RPMI8226 (cell line): ENCODE measurements at regions not wholly inside any gene's neighbourhood (a gene's known extent, or its start where the extent isn't known, plus 50 kb on each side); places are given as distances from the start of the nearest gene placed in this dataset.
"Not testable (repeated sequence)": the region's sequence is repeated elsewhere in the genome, so short reads cannot be mapped to it uniquely, and the experiment has no call there.

Source experiments
- DNase-seq: peaks from one replicate; pipeline ENCODE4 v3.0.0-alpha.2; 2015

DNA sequence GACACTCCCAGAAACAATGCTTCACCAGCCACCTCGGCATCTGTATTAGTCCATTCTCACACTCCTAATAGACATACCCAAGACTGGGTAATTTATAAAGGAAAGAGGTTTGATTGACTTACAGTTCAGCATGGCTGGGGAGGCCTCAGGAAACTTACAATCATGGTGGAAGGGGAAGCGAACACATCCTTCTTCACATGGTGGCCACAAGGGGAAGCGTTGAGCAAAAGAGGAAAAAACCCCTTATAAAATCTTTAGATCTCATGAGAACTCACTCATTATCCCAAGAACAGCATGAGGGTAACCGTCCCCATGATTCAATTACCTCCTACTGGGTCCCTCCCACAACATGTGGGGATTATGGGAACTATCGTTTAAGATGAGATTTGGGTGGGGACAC is 140.9 kb downstream of the LIG4 start:
- not testable (repeated sequence) for DNase-seq

DNA sequence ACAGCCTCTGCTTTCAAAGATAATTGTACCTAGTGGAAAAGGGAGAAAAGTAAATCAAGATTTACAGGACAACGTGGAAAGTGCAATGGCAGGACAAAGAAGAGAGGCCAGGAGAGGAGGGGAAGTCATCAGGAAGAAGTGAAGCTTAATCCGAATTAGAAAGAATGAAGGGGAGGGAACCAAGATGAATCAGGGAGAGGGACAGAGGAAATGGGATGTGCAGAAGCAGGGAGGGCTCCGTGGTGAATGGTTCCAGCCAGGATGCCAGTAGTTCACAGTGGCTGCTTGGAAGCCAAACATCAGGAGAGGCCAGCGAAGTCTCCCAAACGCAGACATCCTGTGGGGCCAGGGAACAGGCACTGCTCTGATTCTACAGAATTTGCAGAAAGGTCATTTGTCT is 144.4 kb downstream of the LIG4 start:
- no peak for DNase-seq

DNA sequence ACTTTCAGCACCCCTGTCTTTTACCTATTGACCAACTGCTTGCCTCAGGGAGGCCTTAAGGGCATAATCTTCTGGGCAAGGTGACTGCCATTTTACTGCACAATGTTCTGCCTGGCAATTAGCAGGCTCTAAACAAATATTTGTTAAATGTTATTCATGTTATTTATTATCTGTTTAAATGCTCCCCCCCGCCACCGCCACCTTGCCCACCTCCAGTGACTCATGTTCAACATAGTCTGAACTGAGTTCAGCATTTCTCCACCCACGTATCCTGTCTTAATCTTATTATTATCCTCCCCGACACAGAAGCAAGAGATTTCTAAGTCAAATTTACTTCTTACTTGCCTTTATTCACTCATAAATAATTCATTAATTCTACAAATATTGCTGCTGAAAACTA is 144.8 kb downstream of the LIG4 start:
- DNase-seq, result no peak

DNA sequence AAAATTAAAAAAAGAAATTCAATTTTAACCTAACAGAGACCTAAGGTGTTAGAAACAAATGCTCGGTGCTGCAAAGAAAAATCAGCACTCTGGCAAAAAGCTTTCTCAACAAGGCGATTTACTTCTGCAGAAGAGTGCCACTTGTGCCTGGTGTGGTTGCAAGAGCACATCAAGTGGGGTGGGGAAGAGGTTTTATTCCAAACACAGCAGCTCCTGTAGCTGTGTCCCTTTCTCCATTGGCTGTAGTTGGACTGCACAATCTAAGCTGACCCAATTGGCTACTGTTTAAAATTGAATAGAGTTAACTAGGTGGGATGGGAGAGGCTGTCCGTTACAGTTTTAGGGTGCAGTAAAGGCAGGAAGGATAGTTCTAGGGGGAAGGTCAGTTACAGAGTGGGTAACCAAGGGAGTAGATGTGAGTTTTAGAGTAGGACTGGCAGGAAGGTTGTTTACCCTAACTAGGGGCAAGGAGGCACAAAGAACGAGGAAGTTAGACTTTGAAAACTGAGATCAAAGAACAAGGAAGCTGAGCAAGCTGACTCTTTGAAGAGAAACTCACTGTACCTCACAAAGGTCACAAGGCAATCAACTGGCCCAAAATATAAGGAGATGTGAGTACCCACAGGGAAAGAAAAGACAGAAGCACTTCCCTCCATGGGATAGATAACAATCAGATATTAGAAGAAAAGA is 145.7 kb downstream of the LIG4 start:
- DNase-seq, result no peak

DNA sequence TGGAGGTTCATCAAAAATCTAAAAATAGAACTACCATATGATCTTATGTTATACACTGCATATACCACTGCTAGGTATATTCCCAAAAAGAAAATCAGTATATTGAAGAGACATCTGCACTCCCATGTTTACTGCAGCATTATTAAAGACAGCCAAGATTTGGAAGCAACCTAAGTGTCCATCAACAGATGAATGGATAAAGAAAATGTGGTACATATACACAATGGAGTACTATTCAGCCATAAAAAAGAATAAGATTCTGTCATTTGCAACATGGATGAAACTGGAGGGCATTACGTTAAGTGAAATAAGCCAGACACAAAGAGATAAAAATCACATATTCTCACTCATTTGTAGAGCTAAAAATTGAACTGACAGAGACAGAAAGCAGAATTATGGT is 151.0 kb downstream of the LIG4 start:
- not testable (repeated sequence) for DNase-seq

DNA sequence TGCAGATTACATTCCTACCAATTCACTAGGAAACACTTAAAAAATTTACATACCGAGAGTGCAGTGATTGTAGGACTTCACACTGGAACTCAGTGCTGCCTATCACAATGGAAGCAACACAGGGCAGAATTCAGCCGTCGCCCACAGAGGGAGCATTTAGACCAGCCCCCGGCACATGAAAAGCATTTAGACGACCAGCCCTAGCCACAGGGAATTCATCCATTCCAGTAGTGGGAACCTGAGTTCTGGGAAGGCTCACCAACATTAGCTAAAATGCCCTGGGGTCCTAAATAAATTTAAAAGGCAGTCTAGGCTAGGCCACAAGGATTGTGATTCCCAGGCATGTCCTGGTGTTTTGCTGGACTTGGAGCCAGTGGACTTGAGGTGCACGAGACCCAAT is 155.2 kb downstream of the LIG4 start:
- no peak for DNase-seq

DNA sequence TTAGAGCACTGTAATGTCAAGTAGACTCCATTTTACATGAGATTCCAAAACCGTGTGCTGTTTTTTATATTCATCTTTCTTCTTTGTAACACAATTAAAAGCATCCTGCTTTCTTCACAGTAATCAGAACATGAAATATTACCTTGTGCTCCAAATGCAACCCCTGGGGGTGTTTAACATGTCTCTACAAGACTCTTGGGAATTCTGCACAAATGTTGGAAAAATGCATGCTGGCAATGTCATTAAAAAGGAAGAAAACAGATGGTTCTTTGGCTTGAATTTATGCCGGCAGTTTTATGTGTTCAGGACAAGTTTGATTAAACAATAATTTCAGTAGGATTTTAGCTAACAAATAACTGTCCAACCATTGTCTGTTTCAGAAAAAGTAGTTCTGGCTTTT is 159.1 kb downstream of the LIG4 start:
- no peak for DNase-seq

DNA sequence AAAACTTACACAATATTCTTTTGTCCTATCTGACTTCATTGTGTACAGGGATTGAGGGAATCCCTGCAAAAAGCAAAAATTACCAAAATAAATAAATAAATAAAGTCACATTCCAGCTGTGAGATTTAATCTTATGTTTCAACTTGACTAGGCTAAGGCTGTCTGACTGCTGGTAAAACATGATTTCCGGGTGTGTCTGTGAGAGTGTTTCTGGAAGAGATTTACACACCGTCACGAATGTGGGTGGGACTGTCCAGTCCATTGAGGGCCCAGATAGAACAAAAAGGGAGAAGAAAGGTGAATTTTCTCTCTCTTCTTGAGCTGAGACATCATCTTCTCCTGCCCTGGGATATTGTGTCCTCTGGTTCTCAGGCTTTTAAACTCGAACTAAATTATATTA is 166.1 kb downstream of the LIG4 start:
- DNase-seq, result no peak

DNA sequence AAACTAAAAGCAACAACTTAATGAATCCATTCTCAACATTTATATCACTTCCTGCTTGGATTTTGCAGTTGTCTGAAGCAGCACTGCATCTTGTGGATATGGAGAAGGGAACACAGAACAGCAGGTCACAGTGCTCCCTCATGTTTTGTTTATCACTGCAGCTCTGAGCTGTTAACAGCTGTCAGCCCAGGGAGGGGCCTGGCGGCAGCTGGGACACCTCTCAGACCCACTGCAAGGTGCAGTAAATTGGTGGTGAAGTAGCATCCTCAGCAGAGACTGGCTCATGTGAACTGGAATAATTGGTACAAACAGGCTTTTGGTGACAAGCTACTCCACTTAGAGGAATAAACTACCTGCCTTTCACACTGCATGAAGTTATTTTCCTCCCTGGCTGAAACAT is 170.4 kb downstream of the LIG4 start:
- DNase-seq, result no peak

DNA sequence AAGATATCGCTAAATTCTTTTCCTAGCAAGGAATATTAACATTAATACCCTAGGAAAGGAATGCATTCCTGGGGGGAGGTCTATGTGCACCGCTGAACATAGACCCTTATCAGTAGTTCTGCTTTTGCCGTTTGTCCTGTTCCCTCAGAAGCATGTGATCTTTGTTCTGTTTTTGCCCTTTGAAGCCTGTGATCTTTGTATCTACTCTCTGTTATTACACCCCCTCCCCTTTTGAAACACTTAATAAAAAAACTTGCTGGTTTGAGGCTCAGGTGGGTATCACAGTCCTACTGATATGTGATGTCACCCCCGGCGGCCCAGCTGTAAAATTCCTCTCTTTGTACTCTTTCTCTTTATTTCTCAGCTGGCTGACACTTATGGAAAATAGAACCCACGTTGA is 172.5 kb downstream of the LIG4 start:
- not testable (repeated sequence) for DNase-seq

DNA sequence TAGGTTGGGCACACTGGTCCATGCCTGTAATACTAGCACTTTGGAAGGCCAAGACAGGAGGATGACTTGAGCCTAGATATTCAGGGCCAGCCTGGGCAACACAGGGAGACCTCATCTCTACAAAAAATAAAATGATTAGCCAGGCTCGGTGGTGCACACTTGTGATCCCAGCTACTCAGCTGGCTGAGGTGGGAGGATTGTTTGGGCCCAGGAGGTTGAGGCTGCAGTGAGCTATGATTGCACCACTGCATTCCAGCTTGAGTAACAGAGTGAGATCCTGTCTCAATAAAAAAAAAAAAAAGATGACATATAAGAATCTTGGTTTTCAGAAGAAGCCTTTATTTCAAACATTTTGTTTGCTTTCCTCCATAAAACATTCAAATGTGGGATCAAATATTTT is 178.0 kb downstream of the LIG4 start:
- no peak for DNase-seq

DNA sequence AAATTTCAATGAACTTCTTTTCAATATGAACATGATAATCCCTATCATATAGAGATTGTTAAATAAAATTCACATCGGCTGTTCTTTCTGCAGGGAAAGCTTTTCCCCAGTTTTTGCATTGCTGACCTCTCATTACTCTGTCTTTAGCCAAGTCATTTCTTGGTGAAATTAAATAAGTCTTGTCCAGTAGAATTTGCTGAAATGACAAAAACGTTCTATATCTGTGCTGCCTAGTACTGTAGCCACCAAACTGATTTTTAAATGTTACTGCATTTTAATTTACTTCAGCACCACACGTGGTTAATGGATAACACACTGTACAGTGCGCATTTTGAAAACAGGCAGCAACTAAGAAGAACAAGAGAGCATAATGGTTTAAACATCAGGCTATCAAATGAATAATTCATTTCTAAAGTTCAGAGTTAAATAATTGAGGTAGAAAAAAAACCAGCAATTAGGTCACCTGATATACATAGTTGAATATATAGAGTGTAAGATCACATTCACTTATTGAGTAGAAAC is 178.9 kb downstream of the LIG4 start:
- DNase-seq, result no peak

DNA sequence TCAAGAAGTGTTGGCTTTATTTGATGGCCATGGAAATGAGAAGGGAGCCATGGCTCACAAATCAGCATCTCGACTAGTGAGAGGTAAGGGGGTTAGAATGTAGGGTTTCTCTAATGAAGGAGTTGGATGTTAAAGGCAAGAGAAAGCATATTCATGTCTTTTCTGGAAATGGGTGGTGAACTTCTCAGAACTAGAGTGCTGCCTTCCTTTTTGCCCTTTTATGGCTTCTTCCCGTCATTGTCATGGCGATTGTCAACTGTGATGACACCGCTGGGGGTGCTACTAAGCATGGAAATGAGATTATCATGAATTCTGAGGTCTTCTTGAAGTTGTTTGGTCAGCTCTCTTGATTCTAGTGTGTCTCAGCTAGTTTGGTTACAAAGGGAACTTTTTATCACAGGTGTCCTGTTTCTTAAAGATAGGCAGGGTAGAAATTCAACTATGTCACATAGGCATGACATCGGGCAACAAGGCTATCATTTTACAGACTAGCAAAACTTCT is 180.4 kb downstream of the LIG4 start:
- no peak for DNase-seq

DNA sequence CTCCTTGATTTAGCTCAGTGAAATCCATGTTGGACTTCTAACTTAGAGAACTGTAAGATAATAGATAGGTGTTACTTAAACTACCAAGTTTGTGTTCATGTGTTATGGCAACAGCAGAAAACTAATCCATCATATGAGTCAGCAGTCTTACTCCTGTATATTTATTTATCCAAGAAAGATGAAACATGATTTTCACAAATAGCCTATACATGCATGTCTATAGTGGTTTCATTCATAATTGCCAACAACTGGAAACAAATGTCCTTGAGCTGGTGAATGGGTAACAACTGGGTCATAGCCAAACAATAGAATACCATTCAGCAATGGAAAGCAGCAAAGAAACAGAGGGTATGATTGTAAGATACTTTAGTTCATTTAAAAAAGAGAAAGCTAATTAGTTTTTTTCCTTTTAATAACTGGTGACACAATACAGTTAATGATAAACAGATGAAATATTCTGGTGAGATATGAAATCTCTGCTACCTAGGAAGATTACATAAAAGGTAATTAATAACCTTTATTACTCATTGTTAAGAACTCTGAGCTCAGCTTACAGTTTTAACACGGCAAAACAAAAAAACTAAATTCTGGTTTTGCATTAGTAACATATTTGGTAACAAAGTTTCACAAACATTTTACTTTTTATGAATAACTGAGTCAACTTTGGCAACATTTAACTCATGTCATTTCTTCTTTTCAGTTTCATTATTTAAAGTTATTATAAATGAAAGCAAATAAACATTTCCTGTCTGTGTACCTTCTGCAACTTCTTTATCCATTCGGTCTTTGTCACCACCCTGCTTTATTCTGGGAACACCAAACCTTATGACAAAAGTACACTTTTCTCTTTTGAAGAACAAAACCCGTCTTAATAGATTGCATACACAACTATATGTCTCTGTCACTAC is 181.3 kb downstream of the LIG4 start:
- DNase-seq, result no peak

DNA sequence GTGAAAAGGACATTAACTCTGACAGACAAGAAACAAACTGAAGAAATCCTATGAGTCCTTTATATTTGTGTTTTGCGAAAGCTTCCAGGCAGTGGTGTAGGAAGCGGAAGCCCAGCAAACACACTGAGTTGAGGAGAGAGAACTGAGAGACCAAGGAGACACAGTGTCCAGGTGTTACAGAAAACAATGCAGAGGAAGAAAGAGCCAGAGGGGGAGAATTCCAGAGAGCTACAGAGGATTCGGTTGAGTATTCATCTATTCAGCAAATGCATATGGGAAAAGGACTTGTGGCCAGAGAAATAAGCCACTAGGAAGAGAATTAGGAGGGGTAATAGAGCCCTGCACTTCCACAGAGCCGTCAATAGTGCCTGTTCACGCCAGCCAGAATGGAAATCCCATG is 183.5 kb downstream of the LIG4 start:
- DNase-seq, result no peak

DNA sequence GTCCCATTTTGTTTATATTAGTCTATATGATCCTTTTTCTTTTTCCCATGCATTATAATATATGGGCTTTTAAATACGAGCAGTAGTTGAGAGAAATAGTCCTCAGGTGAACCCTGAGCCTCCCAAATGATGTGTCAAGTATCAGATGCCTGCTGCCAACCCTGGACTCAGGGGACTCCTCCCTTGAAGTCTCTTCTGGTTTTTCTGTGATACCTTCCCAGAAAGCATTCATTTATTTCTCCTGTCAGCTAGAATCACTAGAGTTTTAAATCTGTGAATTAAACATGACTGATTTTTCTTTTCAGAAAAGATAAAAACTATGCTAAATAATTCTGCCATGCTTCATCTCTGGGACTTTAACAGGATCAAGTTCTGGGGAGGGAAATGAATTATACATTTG is 184.6 kb downstream of the LIG4 start:
- no peak for DNase-seq

DNA sequence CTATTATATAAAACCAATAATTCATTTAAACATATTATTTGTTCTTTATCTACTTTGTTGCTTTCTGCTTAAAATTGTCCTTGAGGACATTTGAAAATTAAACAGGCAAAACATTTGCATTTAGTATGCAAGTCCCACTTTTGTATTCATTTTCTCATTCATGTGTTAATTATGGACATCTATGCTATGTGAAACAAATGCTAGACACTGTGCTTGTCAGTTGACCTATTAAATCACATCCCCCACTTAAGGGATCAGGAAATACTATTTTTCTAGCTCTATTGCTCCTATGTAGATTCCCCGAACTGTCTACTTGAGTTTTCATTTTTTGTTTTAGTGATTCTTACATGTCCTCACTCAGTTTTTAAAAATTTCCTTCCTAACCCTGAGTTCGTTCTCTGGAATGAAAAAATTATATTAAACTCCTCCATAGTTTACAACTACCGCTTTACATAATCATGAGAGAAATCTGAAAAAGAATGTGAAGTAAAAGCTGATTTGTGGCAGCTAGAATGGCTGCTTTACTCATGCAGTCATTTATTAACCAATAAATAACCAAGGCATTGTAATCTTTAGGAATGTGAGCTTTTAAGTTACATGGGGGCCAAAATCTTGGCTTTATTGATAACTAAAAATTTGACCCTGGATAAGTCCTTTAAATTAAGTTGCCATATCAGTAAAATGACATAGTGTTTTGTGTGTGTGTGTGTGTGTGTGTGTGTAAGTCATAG is 188.5 kb downstream of the LIG4 start:
- DNase-seq, result no peak

DNA sequence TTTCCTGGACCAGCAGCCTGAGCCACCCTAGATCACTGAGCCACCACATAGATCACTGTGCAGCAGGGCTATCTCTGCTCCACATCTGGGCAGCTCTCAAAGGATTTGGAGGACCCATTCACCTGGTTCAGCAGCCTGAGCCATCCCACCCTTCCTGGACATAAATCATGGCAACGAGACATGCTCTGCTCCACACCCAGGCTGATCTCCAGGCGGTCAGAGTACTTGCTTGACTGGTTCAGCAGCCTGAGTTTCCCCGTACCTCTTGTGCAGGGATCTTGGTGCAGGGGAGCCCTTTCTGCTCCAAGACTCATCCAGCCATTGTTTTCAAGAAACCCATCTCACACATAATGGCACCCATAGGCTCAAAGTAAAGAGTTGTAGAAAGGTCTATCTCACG is 195.3 kb downstream of the LIG4 start:
- DNase-seq, result no peak

DNA sequence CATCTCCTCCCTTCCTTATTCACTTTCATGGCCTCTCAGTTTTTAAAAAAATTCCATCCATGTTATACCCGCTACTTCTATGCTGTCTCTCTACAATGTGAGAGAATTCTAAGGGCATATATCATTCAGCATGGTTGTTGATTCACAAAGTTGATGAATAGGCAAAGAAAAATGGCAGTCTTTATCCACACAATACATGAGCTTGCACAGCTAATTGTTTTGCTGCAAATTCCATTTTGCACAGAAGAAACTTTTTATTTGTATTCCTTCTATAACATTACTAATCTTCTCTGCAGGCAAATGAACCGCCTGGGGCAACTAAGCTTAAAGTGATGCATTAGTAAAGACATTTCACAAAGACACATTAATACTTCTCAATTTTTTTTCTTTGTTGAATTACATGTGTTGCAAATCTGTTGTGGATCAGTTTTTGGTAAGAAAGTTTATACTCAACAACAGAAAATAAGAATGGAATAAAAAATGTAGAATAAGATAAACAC is 196.9 kb downstream of the LIG4 start:
- no peak for DNase-seq

DNA sequence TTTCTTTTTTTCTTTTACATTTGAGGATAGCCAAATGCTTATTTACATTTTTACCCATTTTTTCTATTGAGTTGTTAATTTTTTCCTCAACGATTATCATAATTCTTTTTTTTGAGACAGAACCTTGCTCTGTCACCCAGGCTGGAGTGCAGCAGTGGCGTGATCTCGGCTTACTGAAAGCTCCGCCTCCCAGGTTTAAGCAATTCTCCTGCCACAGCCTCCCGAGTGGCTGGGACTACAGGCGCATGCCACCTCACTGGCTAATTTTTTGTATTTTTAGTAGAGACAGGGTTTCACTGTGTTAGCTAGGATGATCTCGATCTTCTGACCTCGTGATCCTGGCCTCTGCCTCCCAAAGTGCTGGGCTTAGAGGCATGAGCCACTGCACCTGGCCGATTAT is 208.7 kb downstream of the LIG4 start:
- no peak for DNase-seq

DNA sequence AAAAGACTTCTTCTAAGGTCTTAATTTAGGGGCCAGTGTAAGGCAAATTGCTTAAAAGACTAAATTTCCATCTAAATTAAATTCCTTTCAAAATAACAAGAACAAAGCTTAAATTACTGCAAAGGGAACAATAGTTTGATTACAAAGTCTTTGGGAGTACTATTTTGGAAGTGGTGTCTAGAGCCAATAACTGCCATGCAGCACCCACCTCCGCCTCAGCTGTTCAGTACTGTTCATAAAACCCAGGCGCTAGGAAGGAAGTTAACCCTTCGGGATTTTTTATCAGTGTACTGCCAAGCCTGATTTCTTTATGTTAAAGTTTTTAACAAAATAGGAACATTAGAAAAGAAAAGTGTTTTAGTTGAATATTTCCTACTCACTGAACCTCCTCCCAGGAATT is 210.1 kb downstream of the LIG4 start:
- DNase-seq, result no peak

DNA sequence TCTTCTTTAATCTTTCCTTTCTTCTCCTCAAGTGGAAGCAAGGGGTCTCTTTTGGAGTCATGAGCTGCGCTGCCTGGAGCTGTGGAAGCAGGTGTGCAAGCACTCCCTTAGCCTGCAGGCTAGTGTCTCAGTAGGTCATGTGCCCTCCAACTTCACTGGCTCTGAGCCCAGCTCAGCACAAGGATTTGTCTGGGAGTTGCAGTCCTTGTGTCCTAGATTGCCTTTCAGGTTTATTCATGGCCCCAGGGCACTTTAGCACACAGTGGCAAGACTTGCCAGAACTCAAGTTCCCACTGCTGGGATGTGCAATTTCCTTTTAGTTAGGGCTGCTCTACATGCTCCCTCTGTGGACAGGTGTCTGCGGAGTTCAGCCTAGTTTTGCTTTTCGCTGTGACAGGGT is 211.7 kb downstream of the LIG4 start:
- DNase-seq, result no peak

DNA sequence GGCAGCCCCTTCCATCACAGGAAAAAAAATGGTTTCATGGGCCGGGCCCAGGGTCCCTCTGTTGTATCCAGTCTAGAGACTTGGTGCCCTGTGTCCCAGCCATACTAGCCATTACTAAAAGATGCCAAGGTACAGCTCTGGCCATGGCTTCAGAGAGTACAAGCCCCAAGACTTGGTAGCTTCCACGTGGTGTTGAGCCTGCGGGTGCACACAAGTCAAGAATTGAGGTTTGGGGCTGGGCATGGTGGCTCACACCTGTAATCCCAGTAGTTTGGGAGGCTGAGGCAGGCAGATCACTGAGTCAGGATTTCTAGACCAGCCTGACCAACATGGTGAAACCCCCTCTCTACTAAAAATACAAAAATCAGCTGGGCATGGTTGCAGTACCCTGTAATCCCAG is 214.3 kb downstream of the LIG4 start:
- no peak for DNase-seq
